ENCODE measurements at regions not wholly inside any gene's neighbourhood (a gene's known extent, or its start where the extent isn't known, plus 50 kb on each side); places are given as distances from the start of the nearest gene placed in this dataset.

DNA sequence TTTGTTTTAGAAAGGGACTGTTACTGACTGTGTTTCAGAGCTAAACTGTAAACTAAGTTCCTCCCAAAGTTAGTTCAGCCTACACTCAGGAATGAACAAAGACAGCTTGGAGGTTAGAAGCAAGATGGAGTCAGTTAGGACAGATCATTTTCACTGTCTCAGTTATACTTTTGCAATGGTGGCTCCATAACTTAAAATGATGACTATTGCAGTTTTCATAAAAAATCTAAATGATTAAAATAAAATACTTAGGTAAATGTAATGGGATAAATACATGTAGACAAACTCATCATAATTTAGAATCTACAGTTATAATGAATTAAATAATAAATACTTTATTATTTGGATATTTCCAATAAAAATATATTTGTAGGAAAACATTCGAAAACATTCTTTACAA lies 590.6 kb downstream of the EPHA7 start:
- Histone ChIP-seq H3K79me2 (ENCODE audit: low read depth) (no peaks in the 10 kb centered on the region), H4K20me1 (ENCODE audit: insufficient read depth) (no peaks in the 10 kb centered on the region), H3K9me3 (ENCODE audit: insufficient read depth, low read depth) (no peaks in the 10 kb centered on the region), H3K9me2 (ENCODE audit: insufficient read depth) (no peaks in the 10 kb centered on the region), H3F3A (ENCODE audit: insufficient read depth, low read depth) (no peaks in the 10 kb centered on the region), H3K36me3 (ENCODE audit: low read depth) (no peaks in the 10 kb centered on the region), H3K27me3 (ENCODE audit: insufficient read depth, low read depth) (no peaks in the 10 kb centered on the region), H3K4me1 (replicated peaks; ENCODE audit: insufficient read depth) (no peaks in the 10 kb centered on the region), H3K4me3 (no peak overlapping the region), H3K4me2 (no peak overlapping the region), H2AFZ (no peak overlapping the region), H3K27ac (no peak overlapping the region)
- BruUV-seq (replicated peaks): no TSS peak
- TF ChIP-seq CTCF (conservative IDR thresholded peaks at IDR 0.05) (no peak), EZH2 (IDR thresholded peaks at IDR 0.05; ENCODE audit: low read depth) (no peak)
- intact Hi-C loops (cut with micrococcal nuclease; ENCODE audit: unreplicated experiment): no loop called here
- POLR2A ChIA-PET (ENCODE audit: unreplicated experiment): no interaction called here
- CTCF ChIA-PET: no interaction called here
- DNase-seq: no peak

DNA sequence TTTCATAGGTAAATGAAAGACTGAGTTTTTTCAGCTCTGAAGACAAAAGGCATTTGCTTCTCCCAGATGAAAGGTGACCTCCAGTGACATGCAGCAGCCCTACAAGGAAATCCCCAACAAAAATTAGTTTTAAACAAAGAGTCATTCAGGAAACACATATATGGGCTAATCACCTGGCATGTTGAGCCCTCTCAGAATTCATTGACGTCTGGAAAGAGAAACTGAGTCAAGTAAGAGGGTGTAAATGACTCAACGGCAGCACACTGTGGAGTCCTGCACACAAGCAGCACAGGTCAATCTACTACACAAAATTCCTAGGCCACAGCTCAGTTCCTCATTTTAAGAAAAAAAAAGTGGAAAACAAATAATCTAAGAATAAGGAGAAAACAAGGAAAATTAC lies 592.3 kb downstream of the EPHA7 start:
- BruUV-seq (replicated peaks): no TSS peak
- H3K4me2 ChIP-seq: no peak overlapping the region
- H3K27me3 ChIP-seq (ENCODE audit: insufficient read depth, low read depth): no peaks in the 10 kb centered on the region
- H3F3A ChIP-seq (ENCODE audit: insufficient read depth, low read depth): no peaks in the 10 kb centered on the region
- no peak overlapping the region for H2AFZ ChIP-seq
- H3K9me3 ChIP-seq (ENCODE audit: insufficient read depth, low read depth): no peaks in the 10 kb centered on the region
- no peak overlapping the region for H3K4me3 ChIP-seq
- no peaks in the 10 kb centered on the region for H4K20me1 ChIP-seq (ENCODE audit: insufficient read depth)
- ChIA-PET POLR2A (ENCODE audit: unreplicated experiment) (no interaction called here), CTCF (no interaction called here)
- H3K27ac ChIP-seq: no peak overlapping the region
- intact Hi-C loops (cut with micrococcal nuclease; ENCODE audit: unreplicated experiment): no loop called here
- H3K36me3 ChIP-seq (ENCODE audit: low read depth): no peaks in the 10 kb centered on the region
- no peaks in the 10 kb centered on the region for H3K9me2 ChIP-seq (ENCODE audit: insufficient read depth)
- no peak for DNase-seq
- H3K4me1 ChIP-seq (replicated peaks; ENCODE audit: insufficient read depth): no peaks in the 10 kb centered on the region
- H3K79me2 ChIP-seq (ENCODE audit: low read depth): no peaks in the 10 kb centered on the region
- TF ChIP-seq EZH2 (IDR thresholded peaks at IDR 0.05; ENCODE audit: low read depth): no peak

GRCh38 chr6:92826633-92827032 lies 592.7 kb downstream of the EPHA7 start:
- H3K36me3 ChIP-seq (ENCODE audit: low read depth): no peaks in the 10 kb centered on the region
- no peak overlapping the region for H3K4me2 ChIP-seq
- CTCF ChIA-PET: no interaction called here
- H3K9me3 ChIP-seq (ENCODE audit: insufficient read depth, low read depth): no peaks in the 10 kb centered on the region
- H2AFZ ChIP-seq: no peak overlapping the region
- intact Hi-C loops (cut with micrococcal nuclease; ENCODE audit: unreplicated experiment): no loop called here
- no peak overlapping the region for H3K4me3 ChIP-seq
- H3K79me2 ChIP-seq (ENCODE audit: low read depth): no peaks in the 10 kb centered on the region
- H3K4me1 ChIP-seq (replicated peaks; ENCODE audit: insufficient read depth): no peaks in the 10 kb centered on the region
- BruUV-seq (replicated peaks): no TSS peak
- TF ChIP-seq CTCF (conservative IDR thresholded peaks at IDR 0.05): no peak
- TF ChIP-seq EZH2 (IDR thresholded peaks at IDR 0.05; ENCODE audit: low read depth): no peak
- DNase-seq: no peak
- no peaks in the 10 kb centered on the region for H3F3A ChIP-seq (ENCODE audit: insufficient read depth, low read depth)
- no peak overlapping the region for H3K27ac ChIP-seq
- no peaks in the 10 kb centered on the region for H3K9me2 ChIP-seq (ENCODE audit: insufficient read depth)
- H3K27me3 ChIP-seq (ENCODE audit: insufficient read depth, low read depth): no peaks in the 10 kb centered on the region
- H4K20me1 ChIP-seq (ENCODE audit: insufficient read depth): no peaks in the 10 kb centered on the region
- POLR2A ChIA-PET (ENCODE audit: unreplicated experiment): no interaction called here

DNA sequence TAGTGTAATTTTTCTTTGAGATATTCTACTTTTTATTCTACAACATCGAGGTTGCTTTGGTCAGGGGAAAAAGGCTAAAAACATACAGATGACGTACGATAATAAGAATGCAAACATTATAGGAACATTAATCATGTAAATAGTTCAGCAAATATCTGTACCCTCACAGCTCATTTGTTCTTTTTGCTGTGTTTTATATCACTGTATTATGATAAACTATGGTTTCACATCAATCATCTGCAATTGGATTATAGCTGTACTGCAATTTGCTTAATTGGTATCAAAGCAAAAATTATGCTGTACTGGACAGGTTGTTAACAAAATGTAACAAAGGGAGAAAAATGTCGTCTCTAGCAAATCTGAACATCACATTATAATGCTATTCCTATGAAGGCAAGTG lies 597.1 kb downstream of the EPHA7 start:
- ChIA-PET POLR2A (ENCODE audit: unreplicated experiment) (no interaction called here), CTCF (no interaction called here)
- Histone ChIP-seq H3K9me3 (ENCODE audit: insufficient read depth, low read depth) (no peaks in the 10 kb centered on the region), H3K4me3 (no peak overlapping the region), H3K79me2 (ENCODE audit: low read depth) (no peaks in the 10 kb centered on the region), H3K4me1 (replicated peaks; ENCODE audit: insufficient read depth) (no peaks in the 10 kb centered on the region), H3K9me2 (ENCODE audit: insufficient read depth) (no peaks in the 10 kb centered on the region), H3K36me3 (ENCODE audit: low read depth) (no peaks in the 10 kb centered on the region), H3F3A (ENCODE audit: insufficient read depth, low read depth) (no peaks in the 10 kb centered on the region), H3K27ac (no peak overlapping the region), H3K4me2 (no peak overlapping the region), H3K27me3 (ENCODE audit: insufficient read depth, low read depth) (no peaks in the 10 kb centered on the region), H2AFZ (no peak overlapping the region), H4K20me1 (ENCODE audit: insufficient read depth) (no peaks in the 10 kb centered on the region)
- no TSS peak for BruUV-seq (replicated peaks)
- TF ChIP-seq EZH2 (IDR thresholded peaks at IDR 0.05; ENCODE audit: low read depth): no peak
- TF ChIP-seq CTCF (conservative IDR thresholded peaks at IDR 0.05): no peak
- no peak for DNase-seq
- intact Hi-C loops (cut with micrococcal nuclease; ENCODE audit: unreplicated experiment): no loop called here
